ENCODE measurements at regions not wholly inside any gene's neighbourhood (a gene's known extent, or its start where the extent isn't known, plus 50 kb on each side); places are given as distances from the start of the nearest gene placed in this dataset.

DNA sequence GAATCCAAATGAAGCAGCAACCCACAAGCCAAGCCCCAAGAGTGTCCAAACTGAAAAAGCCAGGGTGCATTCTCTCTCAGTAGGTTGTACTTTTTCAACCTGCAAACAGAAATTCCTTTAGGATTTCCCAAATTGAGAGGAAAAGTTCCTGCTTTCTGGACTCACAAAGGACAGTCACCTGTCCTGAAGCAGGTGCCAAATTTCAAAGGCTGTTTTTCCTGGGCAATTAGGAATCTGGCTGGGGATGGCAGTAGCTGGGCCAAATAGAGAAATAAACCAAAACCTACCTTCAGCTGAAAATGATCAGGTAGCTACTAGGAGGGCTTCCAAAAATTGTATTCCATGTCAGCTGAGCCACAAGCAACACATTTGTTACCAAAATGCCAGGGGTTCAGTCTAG lies 83.1 kb upstream of the TP63 start:
- Mint-ChIP-seq H3K27ac (no peak overlapping the region), H3K36me3 (no peaks in the 10 kb centered on the region), H3K27me3 (ENCODE audit: low read depth in 3 of 3) (peaks cover 0 to 2% (median 0%) of the 10 kb centered on the region in 3 donors), H3K9me3 (peaks cover 3 to 14% (median 10%) of the 10 kb centered on the region in 7 donors), H3K4me1 (no peaks in the 10 kb centered on the region), H3K4me3 (no peak overlapping the region)
- no peak overlapping the region for H3K4me3 ChIP-seq (replicated peaks in 1 of 3; ENCODE audit: low read depth in 2 of 3, low read length in 3 of 3)
- H3K4me1 ChIP-seq (ENCODE audit: control insufficient read depth in 1 of 2, insufficient read depth in 2 of 2, low read length in 2 of 2): no peaks in the 10 kb centered on the region
- no peak overlapping the region for H2AFZ ChIP-seq (ENCODE audit: insufficient read depth, low read depth, low read length, poor library complexity, severe bottlenecking)
- H4K20me1 ChIP-seq (ENCODE audit: insufficient read depth, low read length): no peaks in the 10 kb centered on the region
- H3K36me3 ChIP-seq (replicated peaks in 1 of 2; ENCODE audit: control insufficient read depth in 1 of 2, insufficient read depth in 2 of 2, low read length in 2 of 2): no peaks in the 10 kb centered on the region
- TF ChIP-seq, protein P1, sequence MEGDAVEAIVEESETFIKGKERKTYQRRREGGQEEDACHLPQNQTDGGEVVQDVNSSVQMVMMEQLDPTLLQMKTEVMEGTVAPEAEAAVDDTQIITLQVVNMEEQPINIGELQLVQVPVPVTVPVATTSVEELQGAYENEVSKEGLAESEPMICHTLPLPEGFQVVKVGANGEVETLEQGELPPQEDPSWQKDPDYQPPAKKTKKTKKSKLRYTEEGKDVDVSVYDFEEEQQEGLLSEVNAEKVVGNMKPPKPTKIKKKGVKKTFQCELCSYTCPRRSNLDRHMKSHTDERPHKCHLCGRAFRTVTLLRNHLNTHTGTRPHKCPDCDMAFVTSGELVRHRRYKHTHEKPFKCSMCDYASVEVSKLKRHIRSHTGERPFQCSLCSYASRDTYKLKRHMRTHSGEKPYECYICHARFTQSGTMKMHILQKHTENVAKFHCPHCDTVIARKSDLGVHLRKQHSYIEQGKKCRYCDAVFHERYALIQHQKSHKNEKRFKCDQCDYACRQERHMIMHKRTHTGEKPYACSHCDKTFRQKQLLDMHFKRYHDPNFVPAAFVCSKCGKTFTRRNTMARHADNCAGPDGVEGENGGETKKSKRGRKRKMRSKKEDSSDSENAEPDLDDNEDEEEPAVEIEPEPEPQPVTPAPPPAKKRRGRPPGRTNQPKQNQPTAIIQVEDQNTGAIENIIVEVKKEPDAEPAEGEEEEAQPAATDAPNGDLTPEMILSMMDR (IDR thresholded peaks at IDR 0.05): no peak
- no peak overlapping the region for H3K27ac ChIP-seq (ENCODE audit: low read depth in 1 of 2, low read length in 2 of 2)
- no peak for DNase-seq
- H3K27me3 ChIP-seq (ENCODE audit: control insufficient read depth in 2 of 2, insufficient read depth in 2 of 2, low read length in 2 of 2): no peaks in the 10 kb centered on the region
- H3K9ac ChIP-seq (ENCODE audit: insufficient read depth, low read length, poor library complexity, severe bottlenecking): no peak overlapping the region
- no peak overlapping the region for H3K4me2 ChIP-seq (replicated peaks; ENCODE audit: extremely low read depth, low read length, poor library complexity, severe bottlenecking)
- no peaks in the 10 kb centered on the region for H3K79me2 ChIP-seq (ENCODE audit: insufficient read depth, low read length)
- peaks cover 8 to 20% of the 10 kb centered on the region in 2 donors for H3K9me3 ChIP-seq (replicated peaks in 1 of 2; ENCODE audit: control insufficient read depth in 1 of 2, insufficient read depth in 1 of 2, low read length in 2 of 2)
- intact Hi-C loops (cut with micrococcal nuclease): no loop called here

GRCh38 chr3:189551007-189551406 lies 80.2 kb upstream of the TP63 start:
- Mint-ChIP-seq H3K9me3 (peaks cover 7 to 17% (median 10%) of the 10 kb centered on the region in 7 donors), H3K27me3 (ENCODE audit: low read depth in 3 of 3) (peaks cover 0 to 2% (median 0%) of the 10 kb centered on the region in 3 donors), H3K27ac (no peak overlapping the region), H3K4me1 (no peaks in the 10 kb centered on the region), H3K36me3 (no peaks in the 10 kb centered on the region), H3K4me3 (no peak overlapping the region)
- TF ChIP-seq, protein P1 (IDR thresholded peaks at IDR 0.05): no peak
- no peak for DNase-seq
- H2AFZ ChIP-seq (ENCODE audit: insufficient read depth, low read depth, low read length, poor library complexity, severe bottlenecking): no peak overlapping the region
- H3K9ac ChIP-seq (ENCODE audit: insufficient read depth, low read length, poor library complexity, severe bottlenecking): no peak overlapping the region
- no CpG with 5 or more reads among the region's 2 CpGs for WGBS (ENCODE audit: insufficient coverage)
- H3K27me3 ChIP-seq (ENCODE audit: control insufficient read depth in 2 of 2, insufficient read depth in 2 of 2, low read length in 2 of 2): no peaks in the 10 kb centered on the region
- H3K4me3 ChIP-seq (replicated peaks in 1 of 3; ENCODE audit: low read depth in 2 of 3, low read length in 3 of 3): no peak overlapping the region
- H3K4me1 ChIP-seq (ENCODE audit: control insufficient read depth in 1 of 2, insufficient read depth in 2 of 2, low read length in 2 of 2): no peaks in the 10 kb centered on the region
- no peaks in the 10 kb centered on the region for H4K20me1 ChIP-seq (ENCODE audit: insufficient read depth, low read length)
- intact Hi-C loops (cut with micrococcal nuclease): no loop called here
- no peaks in the 10 kb centered on the region for H3K79me2 ChIP-seq (ENCODE audit: insufficient read depth, low read length)
- no peak overlapping the region for H3K27ac ChIP-seq (ENCODE audit: low read depth in 1 of 2, low read length in 2 of 2)
- no peaks in the 10 kb centered on the region for H3K36me3 ChIP-seq (replicated peaks in 1 of 2; ENCODE audit: control insufficient read depth in 1 of 2, insufficient read depth in 2 of 2, low read length in 2 of 2)
- no peak overlapping the region for H3K4me2 ChIP-seq (replicated peaks; ENCODE audit: extremely low read depth, low read length, poor library complexity, severe bottlenecking)
- peaks cover 22 to 27% of the 10 kb centered on the region in 2 donors for H3K9me3 ChIP-seq (replicated peaks in 1 of 2; ENCODE audit: control insufficient read depth in 1 of 2, insufficient read depth in 1 of 2, low read length in 2 of 2)
